H9 (cell line): ENCODE measurements at regions not wholly inside any gene's neighbourhood (a gene's known extent, or its start where the extent isn't known, plus 50 kb on each side); places are given as distances from the start of the nearest gene placed in this dataset.
"Not testable (repeated sequence)": the region's sequence is repeated elsewhere in the genome, so short reads cannot be mapped to it uniquely, and the experiment has no call there.

Source experiments
- DNase-seq: peaks from one replicate; pipeline ENCODE4 v3.0.0-alpha.2; 2017
- H2AFZ ChIP-seq: one replicate; pipeline ENCODE4 v1.6.1; 2013; ENCODE audit warnings: mild to moderate bottlenecking, low read length, control low read depth, moderate library complexity
- H2AK5ac ChIP-seq: 2 replicates; pipeline ENCODE4 v1.6.1; 2013; ENCODE audit warnings: low read length, control low read depth, mixed read lengths; ENCODE audit not compliant: insufficient read length
- H2BK120ac ChIP-seq: one replicate; pipeline ENCODE4 v1.6.1; 2013; ENCODE audit warnings: low read depth, mild to moderate bottlenecking, low read length, control low read depth, inconsistent platforms; ENCODE audit not compliant: poor library complexity, severe bottlenecking
- H2BK12ac ChIP-seq: 2 replicates; pipeline ENCODE4 v1.6.1; 2013; ENCODE audit warnings: low read length, control low read depth, mixed read lengths, low read depth; ENCODE audit not compliant: insufficient read length
- H2BK15ac ChIP-seq: 2 replicates; pipeline ENCODE4 v1.6.1; 2013; ENCODE audit warnings: low read depth, low read length, control low read depth
- H2BK20ac ChIP-seq: one replicate; pipeline ENCODE4 v1.6.1; 2013; ENCODE audit warnings: low read depth, mild to moderate bottlenecking, low read length, control low read depth, inconsistent platforms; ENCODE audit not compliant: poor library complexity, severe bottlenecking
- H2BK5ac ChIP-seq: 2 replicates; pipeline ENCODE4 v1.6.1; 2013; ENCODE audit warnings: low read length, control low read depth, mixed read lengths; ENCODE audit not compliant: insufficient read length
- H3K14ac ChIP-seq: 2 replicates; pipeline ENCODE4 v1.6.1; 2013; ENCODE audit warnings: low read length, control low read depth; ENCODE audit not compliant: insufficient read depth
- H3K18ac ChIP-seq: 2 replicates; pipeline ENCODE4 v1.6.1; 2013; ENCODE audit warnings: low read depth, mild to moderate bottlenecking, mixed read lengths, low read length, control low read depth; ENCODE audit not compliant: insufficient read length
- H3K23ac ChIP-seq: 2 replicates; pipeline ENCODE4 v1.6.1; 2013; ENCODE audit warnings: low read length, control low read depth, mixed read lengths, low read depth; ENCODE audit not compliant: insufficient read length
- H3K23me2 ChIP-seq: 2 replicates; pipeline ENCODE4 v1.6.1; 2013; ENCODE audit warnings: low read depth, mild to moderate bottlenecking, mixed read lengths, low read length, control low read depth; ENCODE audit not compliant: insufficient read length, poor library complexity, severe bottlenecking
- H3K27ac ChIP-seq: 2 replicates; pipeline ENCODE4 v1.5.1; 2013; ENCODE audit warnings: low read length, control low read depth, mixed read lengths, low read depth; ENCODE audit not compliant: insufficient read length
- H3K27me3 ChIP-seq: 2 replicates; pipeline ENCODE4 v1.6.1; 2013; ENCODE audit warnings: low read length, control low read depth, inconsistent platforms; ENCODE audit not compliant: insufficient read depth
- H3K4ac ChIP-seq: 2 replicates; pipeline ENCODE4 v1.6.1; 2013; ENCODE audit warnings: low read depth, mild to moderate bottlenecking, control low read depth, inconsistent platforms, low read length, moderate library complexity
- H3K4me1 ChIP-seq: 2 replicates; pipeline ENCODE4 v1.6.1; 2013; ENCODE audit warnings: low read length, control low read depth, inconsistent platforms; ENCODE audit not compliant: insufficient read depth
- H3K4me2 ChIP-seq: 2 replicates; pipeline ENCODE4 v1.6.1; 2013; ENCODE audit warnings: low read length, control low read depth, mixed read lengths; ENCODE audit not compliant: insufficient read length, insufficient read depth
- H3K56ac ChIP-seq: 2 replicates; pipeline ENCODE4 v1.6.1; 2013; ENCODE audit warnings: low read depth, mild to moderate bottlenecking, mixed read lengths, low read length, control low read depth; ENCODE audit not compliant: insufficient read length
- H3K79me1 ChIP-seq: 2 replicates; pipeline ENCODE4 v1.6.1; 2013; ENCODE audit warnings: low read depth, mild to moderate bottlenecking, moderate library complexity, low read length, control low read depth, inconsistent platforms; ENCODE audit not compliant: insufficient read depth, poor library complexity, severe bottlenecking
- H3K79me2 ChIP-seq: 2 replicates; pipeline ENCODE4 v1.6.1; 2013; ENCODE audit warnings: low read length, control low read depth, inconsistent platforms; ENCODE audit not compliant: insufficient read depth
- H3K9ac ChIP-seq: 2 replicates; pipeline ENCODE4 v1.6.1; 2013; ENCODE audit warnings: low read length, control low read depth, mixed read lengths; ENCODE audit not compliant: insufficient read length; ENCODE audit errors: extremely low read depth
- H3K9me3 ChIP-seq: one replicate; pipeline ENCODE4 v1.6.1; 2013; ENCODE audit warnings: low read depth, low read length, inconsistent platforms; ENCODE audit not compliant: control insufficient read depth
- H3T11ph ChIP-seq: one replicate; pipeline ENCODE4 v1.6.1; 2013; ENCODE audit warnings: mild to moderate bottlenecking, low read length, control low read depth, inconsistent platforms
- H4K20me1 ChIP-seq: one replicate; pipeline ENCODE4 v1.6.1; 2013; ENCODE audit not compliant: control insufficient read depth, insufficient read length, insufficient read depth
- H4K5ac ChIP-seq: 2 replicates; pipeline ENCODE4 v1.6.1; 2013; ENCODE audit warnings: low read depth, mild to moderate bottlenecking, mixed read lengths, low read length, control low read depth; ENCODE audit not compliant: insufficient read length
- H4K8ac ChIP-seq: replicated peaks from 2 replicates; pipeline ENCODE4 v1.6.1; 2013; ENCODE audit warnings: low read length, control low read depth, mixed read lengths, low read depth; ENCODE audit not compliant: insufficient read length
- H4K91ac ChIP-seq: 2 replicates; pipeline ENCODE4 v1.6.1; 2013; ENCODE audit warnings: low read depth, mild to moderate bottlenecking, moderate library complexity, mixed read lengths, low read length, control low read depth; ENCODE audit not compliant: insufficient read length
- H3K27ac Mint-ChIP-seq, 3 experiments: 2 replicates in 2 of 3; 3 replicates in 1 of 3; pipeline ENCODE4 v1.8.0; 2020 to 2021; ENCODE audit warnings: mixed read lengths in 3 of 3, mild to moderate bottlenecking in 1 of 3, moderate library complexity in 1 of 3
- H3K27me3 Mint-ChIP-seq: 2 replicates; pipeline ENCODE4 v1.8.0; 2021; ENCODE audit warnings: low read depth, mild to moderate bottlenecking, moderate library complexity, mixed read lengths
- H3K36me3 Mint-ChIP-seq, 3 experiments: 2 replicates in 2 of 3; 3 replicates in 1 of 3; pipeline ENCODE4 v1.8.0; 2020 to 2021; ENCODE audit warnings: low read depth in 3 of 3, mixed read lengths in 3 of 3; ENCODE audit not compliant: insufficient read depth in 1 of 3
- H3K4me1 Mint-ChIP-seq, 2 experiments: 2 replicates each; pipeline ENCODE4 v1.8.0; 2020; ENCODE audit warnings: mixed read lengths in 2 of 2
- H3K4me3 Mint-ChIP-seq, 2 experiments: 2 replicates in 1 of 2; 3 replicates in 1 of 2; pipeline ENCODE4 v1.8.0; 2020 to 2021; ENCODE audit warnings: mild to moderate bottlenecking in 2 of 2, mixed read lengths in 2 of 2, moderate library complexity in 1 of 2
- H3K9me3 Mint-ChIP-seq, 2 experiments: 2 replicates in 1 of 2; 3 replicates in 1 of 2; pipeline ENCODE4 v1.8.0; 2020; ENCODE audit warnings: mild to moderate bottlenecking in 2 of 2, mixed read lengths in 2 of 2, moderate library complexity in 1 of 2
- WGBS: extraction: QIAGEN DNeasy Blood & Tissue Kit; methylation state at CpG from one replicate; pipeline ENCODE4 v1.1.7; 2013; ENCODE audit warnings: missing lambda C conversion rate, low lambda C conversion rate, mixed read lengths; ENCODE audit not compliant: insufficient read length; ENCODE audit errors: extremely low coverage; 5-methylcytosine and 5-hydroxymethylcytosine counted together

- Mint-ChIP-seq H3K9me3 (peaks cover 43 to 44% of the 10 kb centered on the region in 2 experiments), H3K27me3 (peaks cover 11% of the 10 kb centered on the region), H3K36me3 (peaks cover 28 to 41% (median 34%) of the 10 kb centered on the region in 3 experiments)
- H2AFZ ChIP-seq, H3K18ac ChIP-seq, H3K4me2 ChIP-seq, H2BK12ac ChIP-seq, H3K4ac ChIP-seq, H3K4me3 Mint-ChIP-seq, H3K79me2 ChIP-seq, H3K79me1 ChIP-seq, H3K23me2 ChIP-seq, H4K8ac ChIP-seq, H2BK20ac ChIP-seq, H2AK5ac ChIP-seq, H3K27me3 ChIP-seq, DNase-seq, H3K56ac ChIP-seq, H3K14ac ChIP-seq, H3K23ac ChIP-seq, H4K20me1 ChIP-seq, H4K91ac ChIP-seq, H3K27ac ChIP-seq, H3K4me1 Mint-ChIP-seq, H4K5ac ChIP-seq, H2BK15ac ChIP-seq, H3K27ac Mint-ChIP-seq, H2BK5ac ChIP-seq, H3K9ac ChIP-seq, H2BK120ac ChIP-seq, H3K4me1 ChIP-seq, H3T11ph ChIP-seq: not testable (repeated sequence)
- WGBS: no CpG with 5 or more reads among the region's 58 CpGs
- H3K9me3 ChIP-seq: peaks cover 45% of the 10 kb centered on the region
These were observed 1533.5 kb upstream of the TPTE start for GRCh38 chr21:8987896-8988295.
